DND-41 (cell line): ENCODE measurements at regions not wholly inside any gene's neighbourhood (a gene's known extent, or its start where the extent isn't known, plus 50 kb on each side); places are given as distances from the start of the nearest gene placed in this dataset.

Source experiments
- CTCF ChIP-seq: IDR thresholded peaks from 2 replicates; pipeline ENCODE4 v1.5.1; 2012; ENCODE audit warnings: borderline replicate concordance, low read length, moderate library complexity, mild to moderate bottlenecking; ENCODE audit not compliant: poor library complexity, severe bottlenecking; ENCODE audit errors: extremely low read depth
- EZH2 ChIP-seq: IDR thresholded peaks from 3 replicates; pipeline ENCODE4 v1.6.1; 2012; ENCODE audit warnings: borderline replicate concordance, low read depth, mild to moderate bottlenecking, moderate library complexity, low read length, inconsistent platforms; ENCODE audit not compliant: severe bottlenecking

GRCh38 chr4:18860836-18861530 lies 839.4 kb upstream of the LCORL start:
- TF ChIP-seq CTCF, result no peak
- TF ChIP-seq EZH2, result no peak
